Upper lobe of right lung (tissue), 1 donor: ENCODE measurements at regions not wholly inside any gene's neighbourhood (a gene's known extent, or its start where the extent isn't known, plus 50 kb on each side); places are given as distances from the start of the nearest gene placed in this dataset.
"Not testable (repeated sequence)": the region's sequence is repeated elsewhere in the genome, so short reads cannot be mapped to it uniquely, and the experiment has no call there.

ENCODE experiments used
- ATAC-seq: fragments of 200-7000 bp; cut with Tn5 transposase; one replicate; pipeline ENCODE4 v1.9.1; 2020; ENCODE audit warnings: mild to moderate bottlenecking, moderate library complexity
- DNase-seq: peaks from one replicate; pipeline ENCODE4 v3.0.0-alpha.2; 2020
- H3K27ac ChIP-seq: fragments of 200-600 bp; one replicate; pipeline ENCODE4 v1.8.0; 2022
- H3K27me3 ChIP-seq: fragments of 200-600 bp; one replicate; pipeline ENCODE4 v1.8.0; 2022; ENCODE audit warnings: mild to moderate bottlenecking
- H3K36me3 ChIP-seq: fragments of 200-600 bp; one replicate; pipeline ENCODE4 v1.8.0; 2022
- H3K4me1 ChIP-seq: fragments of 200-600 bp; one replicate; pipeline ENCODE4 v1.8.0; 2022
- H3K4me3 ChIP-seq: fragments of 200-600 bp; one replicate; pipeline ENCODE4 v1.8.0; 2022; ENCODE audit warnings: mild to moderate bottlenecking
- H3K9me3 ChIP-seq: fragments of 200-600 bp; one replicate; pipeline ENCODE4 v1.8.0; 2022
- CTCF ChIP-seq: fragments of 200-600 bp; IDR thresholded peaks from one replicate; pipeline ENCODE4 v1.8.0; 2022; ENCODE audit warnings: antibody characterized with exemption
- intact Hi-C: fragments of 100-400 bp; cut with DNase I; formaldehyde crosslinking; loops from one replicate; pipeline ENCODE4 v1.11.0; 2022
- donor health status: DM: no; HTN: yes; CAD: no; lungs with severe emphysema.

GRCh38 chr5:125083981-125084380 lies 337.5 kb upstream of the ZNF608 start:
- ATAC-seq (no peak), DNase-seq (no peak)
- Histone ChIP-seq H3K4me3 (no peak overlapping the region), H3K4me1 (no peaks in the 10 kb centered on the region), H3K9me3 (no peaks in the 10 kb centered on the region), H3K27ac (no peak overlapping the region), H3K36me3 (no peaks in the 10 kb centered on the region), H3K27me3 (no peaks in the 10 kb centered on the region)
- intact Hi-C loops: no loop called here
- no peak for TF ChIP-seq CTCF

GRCh38 chr5:125085797-125086505 lies 339.5 kb upstream of the ZNF608 start:
- ATAC-seq: no peak
- DNase-seq: no peak
- H3K9me3 ChIP-seq: no peaks in the 10 kb centered on the region

GRCh38 chr5:125088522-125089105 lies 342.2 kb upstream of the ZNF608 start:
- Histone ChIP-seq H3K27ac (no peak overlapping the region), H3K27me3 (no peaks in the 10 kb centered on the region), H3K36me3 (no peaks in the 10 kb centered on the region), H3K4me3 (no peak overlapping the region), H3K9me3 (no peaks in the 10 kb centered on the region), H3K4me1 (no peaks in the 10 kb centered on the region)
- intact Hi-C loops: no loop called here
- DNase-seq: peak; percentile 53
- ATAC-seq: no peak
- no peak for TF ChIP-seq CTCF

More at GRCh38 chr5:125085797-125086505, 339.5 kb upstream of the ZNF608 start:
- Histone ChIP-seq H3K4me3 (no peak overlapping the region), H3K4me1 (no peaks in the 10 kb centered on the region), H3K27me3 (no peaks in the 10 kb centered on the region), H3K36me3 (no peaks in the 10 kb centered on the region), H3K27ac (no peak overlapping the region)
- intact Hi-C loops: no loop called here
- TF ChIP-seq CTCF: no peak

GRCh38 chr5:125092138-125092537 lies 345.7 kb upstream of the ZNF608 start:
- H3K27ac ChIP-seq, H3K9me3 ChIP-seq, H3K36me3 ChIP-seq, DNase-seq, ATAC-seq, H3K4me1 ChIP-seq, H3K4me3 ChIP-seq, intact Hi-C loops, H3K27me3 ChIP-seq: not testable (repeated sequence)

- Histone ChIP-seq H3K4me3 (no peak overlapping the region), H3K27me3 (no peaks in the 10 kb centered on the region), H3K4me1 (no peaks in the 10 kb centered on the region), H3K27ac (no peak overlapping the region), H3K36me3 (no peaks in the 10 kb centered on the region), H3K9me3 (no peaks in the 10 kb centered on the region)
- ATAC-seq (no peak), DNase-seq (no peak)
- intact Hi-C loops: no loop called here
- TF ChIP-seq CTCF: no peak
These were observed 347.3 kb upstream of the ZNF608 start for GRCh38 chr5:125093776-125094175.

GRCh38 chr5:125100342-125100741 lies 353.9 kb upstream of the ZNF608 start:
- no peak overlapping the region for H3K4me3 ChIP-seq
- DNase-seq (no peak), ATAC-seq (no peak)
- H3K9me3 ChIP-seq: no peaks in the 10 kb centered on the region
- H3K27me3 ChIP-seq: no peaks in the 10 kb centered on the region
- H3K36me3 ChIP-seq: no peaks in the 10 kb centered on the region
- TF ChIP-seq CTCF: no peak
- no peak overlapping the region for H3K27ac ChIP-seq
- intact Hi-C loops: no loop called here
- H3K4me1 ChIP-seq: no peaks in the 10 kb centered on the region
